SKM-1 treated with dmso at 0.1 percent for 144 hours (cell line): ENCODE measurements at regions not wholly inside any gene's neighbourhood (a gene's known extent, or its start where the extent isn't known, plus 50 kb on each side); places are given as distances from the start of the nearest gene placed in this dataset.
"Not testable (repeated sequence)": the region's sequence is repeated elsewhere in the genome, so short reads cannot be mapped to it uniquely, and the experiment has no call there.

Source experiments
- DNase-seq: peaks from one replicate; lab custom pipeline; 2025; ENCODE audit not compliant: unreplicated experiment; lab: John Stamatoyannopoulos, UW

GRCh38 chr16:9141813-9142212, 50.4 kb downstream of the HAPSTR1 start:
- DNase-seq = no peak

DNA sequence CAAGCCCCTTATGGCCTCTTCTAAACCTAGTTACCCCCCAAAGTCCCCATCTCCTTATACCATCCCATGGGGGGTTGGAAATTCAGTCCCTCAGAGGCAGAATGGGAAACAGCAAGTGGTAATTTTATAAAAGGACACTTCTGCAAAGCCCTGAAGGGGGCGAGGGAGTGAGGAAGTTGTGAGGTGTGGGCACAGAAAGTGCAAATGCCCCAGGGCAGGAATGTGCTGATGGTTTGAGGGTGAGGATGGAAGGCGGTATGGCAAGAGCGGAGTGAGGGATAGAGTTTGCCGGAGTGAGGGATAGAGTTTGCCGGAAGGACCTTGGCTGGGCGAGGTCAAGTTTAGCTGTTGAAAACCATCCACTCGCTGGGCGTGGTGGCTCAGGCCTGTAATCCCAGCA, 52.7 kb downstream of the HAPSTR1 start:
- DNase-seq = no peak

DNA sequence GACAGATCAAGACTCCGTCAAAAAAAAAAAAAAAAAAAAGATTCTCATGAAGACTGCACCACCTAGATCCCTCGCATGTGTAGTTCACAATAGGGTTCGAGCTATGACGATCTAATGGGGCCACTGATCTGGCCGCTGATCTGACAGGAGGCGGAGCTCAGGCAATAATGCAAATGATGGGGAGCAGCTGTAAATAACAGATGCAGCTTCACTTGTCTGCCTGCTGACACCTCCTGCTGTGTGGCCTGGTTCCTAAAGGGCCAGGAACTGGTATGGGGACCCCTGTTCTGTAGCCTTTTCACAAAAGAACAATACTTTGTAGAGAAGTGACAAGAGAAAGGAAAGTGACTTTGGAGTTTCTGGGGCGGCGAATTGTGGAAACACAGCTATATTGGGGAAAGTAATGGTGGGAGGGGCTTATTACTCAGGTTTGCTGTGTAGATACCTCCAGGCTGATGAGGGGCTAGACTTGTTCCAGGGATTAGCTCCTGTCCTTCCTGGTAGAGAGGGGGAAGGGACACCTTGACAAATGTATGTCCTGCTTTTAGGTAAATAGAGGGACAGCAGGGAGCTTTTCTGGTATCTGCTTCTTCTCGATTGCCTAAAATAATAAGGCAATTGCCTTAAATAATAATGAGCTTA, 57.1 kb downstream of the HAPSTR1 start:
- DNase-seq = no peak

- DNase-seq = no peak
Observed at GRCh38 chr16:9151074-9151473, 59.6 kb downstream of the HAPSTR1 start.

- no peak for DNase-seq
Observed at GRCh38 chr16:9151597-9151996, 60.2 kb downstream of the HAPSTR1 start.

DNA sequence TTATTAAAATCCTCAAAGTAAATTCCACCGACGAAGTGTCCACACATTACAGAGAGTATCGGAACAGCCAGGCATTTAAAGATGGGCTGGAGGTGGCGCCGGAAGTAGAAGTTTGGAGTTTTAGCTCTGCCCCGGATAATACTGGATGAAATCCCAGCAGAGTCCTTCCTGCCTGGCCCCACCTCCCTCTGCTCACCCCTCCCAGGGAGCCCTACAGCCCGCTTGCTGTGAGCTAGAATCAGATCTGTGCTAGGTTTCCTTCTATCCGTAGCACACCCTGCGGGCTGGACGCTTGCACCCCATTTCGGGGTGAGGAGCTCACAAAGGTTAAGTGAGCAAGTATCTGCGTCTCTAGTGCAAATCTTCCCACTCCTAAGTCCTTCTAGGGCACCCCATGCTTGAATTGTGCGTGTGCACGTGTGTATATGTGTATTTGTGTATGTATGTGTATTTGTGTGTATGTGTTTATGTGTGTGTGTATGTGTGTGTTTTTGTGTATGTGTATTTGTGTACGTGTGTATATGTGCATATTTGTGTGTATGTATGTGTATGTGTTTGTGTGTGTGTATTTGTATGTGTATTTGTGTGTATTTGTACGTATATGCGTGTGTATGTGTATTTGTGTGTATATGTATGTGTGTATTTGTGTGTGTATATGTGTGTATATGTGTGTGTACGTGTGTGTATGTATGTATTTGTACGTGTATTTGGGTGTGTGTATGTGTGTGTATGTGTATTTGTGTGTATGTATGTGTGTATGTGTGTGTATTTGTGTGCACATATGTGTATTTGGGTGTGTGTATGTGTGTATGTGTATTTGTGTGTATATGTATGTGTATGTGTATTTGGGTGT, 61.4 kb downstream of the HAPSTR1 start:
- no peak for DNase-seq

- no peak for DNase-seq
Observed at GRCh38 chr16:9153502-9153864, 62.0 kb downstream of the HAPSTR1 start.

- DNase-seq = no peak
Observed at GRCh38 chr16:9154567-9155410, 63.3 kb downstream of the HAPSTR1 start.

GRCh38 chr16:9155871-9156270, 64.4 kb downstream of the HAPSTR1 start:
- no peak for DNase-seq

DNA sequence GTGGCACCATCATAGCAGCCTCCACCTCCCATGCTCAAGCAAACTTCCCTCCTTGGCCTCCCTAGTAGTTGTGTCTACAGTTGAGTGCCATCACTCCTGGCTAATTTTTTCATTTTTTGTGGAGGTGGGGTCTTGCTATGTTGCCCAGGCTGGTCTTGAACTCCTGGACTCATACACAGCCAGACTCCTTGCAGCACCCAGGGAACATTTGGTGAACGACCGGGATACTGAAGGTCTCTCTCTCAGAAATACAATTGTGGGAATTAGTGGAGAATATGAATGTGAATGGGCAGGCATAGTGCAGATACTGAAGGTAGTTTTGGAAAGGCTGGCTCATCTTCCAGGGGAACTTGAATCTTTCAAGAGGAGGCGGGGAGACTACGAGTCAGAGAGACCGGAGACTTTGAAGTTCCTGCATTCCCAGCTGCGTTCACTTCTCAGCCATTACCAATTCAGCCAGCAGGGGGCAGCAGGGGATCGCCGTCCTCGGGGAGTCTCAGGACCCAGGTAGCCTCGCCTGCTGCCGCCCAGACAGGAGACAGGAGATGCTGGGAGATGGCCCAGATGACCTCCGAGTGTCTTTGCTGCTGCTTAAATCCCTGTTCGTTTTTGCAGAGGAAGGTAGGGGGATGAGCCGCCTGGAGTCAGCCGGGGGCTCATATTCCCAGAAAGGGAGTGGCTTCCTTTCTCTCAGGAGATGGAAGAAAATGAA, 68.6 kb downstream of the HAPSTR1 start:
- DNase-seq = peak; percentile 30

- DNase-seq = no peak
Observed at GRCh38 chr16:9160551-9160911, 69.1 kb downstream of the HAPSTR1 start.

DNA sequence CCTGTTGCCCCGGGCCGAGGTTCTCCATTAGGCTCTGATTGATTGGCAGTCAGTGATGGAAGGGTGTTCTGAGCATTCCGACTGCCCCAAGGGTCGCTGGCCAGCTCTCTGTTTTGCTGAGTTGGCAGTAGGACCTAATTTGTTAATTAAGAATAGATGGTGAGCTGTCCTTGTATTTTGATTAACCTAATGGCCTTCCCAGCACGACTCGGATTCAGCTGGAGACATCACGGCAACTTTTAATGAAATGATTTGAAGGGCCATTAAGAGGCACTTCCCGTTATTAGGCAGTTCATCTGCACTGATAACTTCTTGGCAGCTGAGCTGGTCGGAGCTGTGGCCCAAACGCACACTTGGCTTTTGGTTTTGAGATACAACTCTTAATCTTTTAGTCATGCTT, 74.2 kb downstream of the HAPSTR1 start:
- no peak for DNase-seq

GRCh38 chr16:9166326-9166993, 75.0 kb downstream of the HAPSTR1 start:
- not testable (repeated sequence) for DNase-seq

DNA sequence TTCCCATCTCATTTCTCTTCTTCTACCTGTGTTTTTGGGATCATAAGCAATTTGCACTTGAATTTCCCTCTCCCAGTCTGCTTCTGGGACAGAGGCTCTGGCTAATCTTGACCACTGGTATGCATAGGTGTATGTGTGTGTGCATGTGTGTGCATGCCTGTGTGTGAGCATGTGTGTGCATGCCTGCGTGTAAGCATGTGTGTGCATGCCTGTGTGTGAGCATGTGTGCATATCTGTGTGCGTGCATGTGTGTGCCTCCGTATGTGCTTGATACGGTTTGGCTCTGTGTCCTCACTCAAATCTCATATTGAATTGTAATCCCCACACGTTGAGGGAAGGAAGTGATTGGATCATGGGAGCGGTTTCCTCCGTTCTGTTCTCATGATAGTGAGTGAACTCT, 77.7 kb downstream of the HAPSTR1 start:
- no peak for DNase-seq

GRCh38 chr16:9170470-9170869, 79.0 kb downstream of the HAPSTR1 start:
- DNase-seq = no peak

DNA sequence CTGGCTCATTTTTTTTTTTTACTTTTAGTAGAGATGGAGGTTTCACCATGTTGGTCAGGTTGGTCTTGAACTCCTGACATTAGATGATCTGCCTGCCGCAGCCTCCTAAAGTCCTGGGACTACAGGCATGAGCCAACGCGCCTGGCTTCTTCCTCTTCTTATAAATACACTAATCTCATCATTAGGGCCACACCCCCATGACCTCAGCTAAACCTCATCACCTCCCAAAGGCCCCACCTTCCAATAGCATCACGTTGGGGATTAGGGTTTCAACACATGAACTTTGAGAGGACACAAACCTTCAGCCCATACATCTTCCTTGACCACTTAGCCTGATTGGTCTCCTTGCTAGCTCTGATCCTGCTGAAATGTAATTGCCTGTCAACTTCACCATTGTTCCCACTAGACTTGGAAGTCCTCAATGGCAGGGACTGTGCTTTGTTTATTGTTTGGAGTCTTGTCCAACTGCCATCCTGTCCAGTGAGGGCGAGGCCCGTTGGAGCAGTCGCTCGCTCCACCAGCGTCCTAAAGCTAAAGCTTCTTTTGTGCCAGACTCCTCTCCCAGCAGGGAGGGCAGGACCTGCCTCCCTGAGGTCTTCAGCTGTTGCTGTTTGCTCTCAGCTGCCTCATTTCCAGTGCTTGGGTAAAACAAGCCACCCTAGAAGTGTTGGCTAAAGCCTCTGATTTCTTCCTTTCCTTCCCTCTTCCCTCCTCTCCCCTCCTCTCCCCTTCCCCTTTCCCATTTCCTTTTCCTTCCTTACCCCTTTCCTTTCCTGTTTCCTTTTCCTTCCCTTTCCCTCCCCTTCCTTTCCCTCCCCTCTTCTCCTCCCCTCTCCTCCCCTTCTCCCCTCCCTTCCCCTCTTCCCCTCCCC, 85.3 kb downstream of the HAPSTR1 start:
- no peak for DNase-seq

GRCh38 chr16:9177861-9178260, 86.4 kb downstream of the HAPSTR1 start:
- DNase-seq = no peak

GRCh38 chr16:9183682-9184353, 92.4 kb downstream of the HAPSTR1 start:
- no peak for DNase-seq

DNA sequence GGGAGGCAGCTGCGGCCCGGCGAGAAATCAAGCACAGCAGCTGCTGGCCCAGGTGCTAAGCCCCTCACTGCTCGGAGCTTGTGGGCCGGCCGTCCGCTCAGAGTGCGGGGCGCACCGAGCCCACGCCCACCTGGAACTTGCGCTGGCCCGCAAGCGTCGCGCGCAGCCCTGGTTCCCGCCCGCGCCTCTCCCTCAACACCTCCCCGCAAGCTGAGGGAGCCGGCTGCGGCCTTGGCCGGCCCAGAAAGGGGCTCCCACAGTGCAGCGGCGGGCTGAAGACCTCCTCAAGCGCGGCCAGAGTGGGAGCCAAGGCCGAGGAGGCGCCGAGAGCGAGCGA, 92.9 kb downstream of the HAPSTR1 start:
- DNase-seq = no peak
